HG03457 (cell line): ENCODE measurements at regions not wholly inside any gene's neighbourhood (a gene's known extent, or its start where the extent isn't known, plus 50 kb on each side); places are given as distances from the start of the nearest gene placed in this dataset.

Source experiments
- ATAC-seq: cut with Tn5 transposase; IDR thresholded peaks from one replicate; pipeline ENCODE4 v1.9.1; 2021; ENCODE audit warnings: moderate number of reproducible peaks; ENCODE audit not compliant: unreplicated experiment

GRCh38 chr5:73395256-73395655, 53.3 kb downstream of the FOXD1 start:
- ATAC-seq, result no peak

GRCh38 chr5:73394610-73395009, 54.0 kb downstream of the FOXD1 start:
- no peak for ATAC-seq

GRCh38 chr5:73393611-73394489, 54.7 kb downstream of the FOXD1 start:
- ATAC-seq, result no peak

DNA sequence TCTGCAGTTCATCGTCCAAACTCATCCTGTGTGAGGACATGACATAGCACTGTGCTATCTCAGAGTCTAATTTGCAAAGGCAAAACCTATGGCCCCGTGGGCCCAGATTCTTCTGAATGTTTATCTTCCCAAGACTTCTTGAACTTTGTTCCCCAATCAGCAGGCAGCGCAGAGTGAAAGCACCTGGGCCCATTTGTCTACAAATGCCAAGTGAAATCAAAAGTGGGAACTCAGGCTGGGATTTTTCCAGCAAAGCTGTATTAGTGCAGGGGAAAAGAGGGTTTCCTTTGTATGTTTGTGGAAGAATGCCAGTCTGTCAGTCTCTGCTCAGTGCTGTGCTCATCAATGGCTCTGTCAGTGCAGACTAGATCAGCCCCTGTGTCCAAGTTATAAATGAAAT, 55.8 kb downstream of the FOXD1 start:
- ATAC-seq, result no peak

GRCh38 chr5:73391441-73391881, 57.1 kb downstream of the FOXD1 start:
- no peak for ATAC-seq

DNA sequence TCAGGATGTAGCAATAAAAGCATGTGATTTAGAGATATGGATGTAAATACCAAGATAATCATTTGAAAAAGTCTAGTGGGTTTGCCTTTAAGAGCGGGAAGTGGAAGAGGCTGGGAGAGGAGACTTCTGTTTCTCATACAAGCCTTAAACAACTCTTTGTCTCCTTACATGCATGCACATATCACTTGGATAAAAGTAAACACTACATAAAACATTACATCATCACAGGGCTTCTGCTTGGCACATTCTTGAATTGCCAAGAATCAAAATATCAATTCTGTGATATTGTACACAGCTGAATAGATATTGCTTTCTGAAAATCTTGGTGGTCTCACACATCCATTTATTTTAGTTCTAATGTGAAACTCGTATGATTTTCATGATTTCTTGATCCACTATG, 57.6 kb downstream of the FOXD1 start:
- ATAC-seq, result no peak

- no peak for ATAC-seq
Observed at GRCh38 chr5:73388740-73389139, 59.8 kb downstream of the FOXD1 start.

DNA sequence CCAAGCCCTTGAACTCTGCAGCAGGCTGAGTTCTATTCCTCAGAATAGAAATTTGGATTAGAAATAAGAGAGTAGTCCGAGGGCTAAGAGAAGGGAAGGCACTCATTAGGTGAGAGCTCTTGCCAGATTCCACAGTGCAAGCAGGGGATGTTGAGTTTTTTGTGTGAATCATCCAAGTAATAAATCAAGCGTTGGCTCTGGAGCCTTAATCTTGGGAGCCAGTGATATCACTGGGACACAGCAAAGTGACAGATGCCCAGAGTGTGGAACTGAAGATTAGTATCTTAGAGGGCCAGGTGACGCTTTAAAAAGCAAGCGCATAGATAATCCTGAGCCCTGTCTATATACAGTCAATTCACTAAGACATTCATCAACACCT, 60.3 kb downstream of the FOXD1 start:
- no peak for ATAC-seq

GRCh38 chr5:73387601-73388305, 60.8 kb downstream of the FOXD1 start:
- ATAC-seq, result peak; percentile 83

GRCh38 chr5:73387149-73387591, 61.4 kb downstream of the FOXD1 start:
- peak; percentile 21 for ATAC-seq

GRCh38 chr5:73384861-73385260, 63.7 kb downstream of the FOXD1 start:
- no peak for ATAC-seq

GRCh38 chr5:73382401-73382740, 66.2 kb downstream of the FOXD1 start:
- no peak for ATAC-seq

DNA sequence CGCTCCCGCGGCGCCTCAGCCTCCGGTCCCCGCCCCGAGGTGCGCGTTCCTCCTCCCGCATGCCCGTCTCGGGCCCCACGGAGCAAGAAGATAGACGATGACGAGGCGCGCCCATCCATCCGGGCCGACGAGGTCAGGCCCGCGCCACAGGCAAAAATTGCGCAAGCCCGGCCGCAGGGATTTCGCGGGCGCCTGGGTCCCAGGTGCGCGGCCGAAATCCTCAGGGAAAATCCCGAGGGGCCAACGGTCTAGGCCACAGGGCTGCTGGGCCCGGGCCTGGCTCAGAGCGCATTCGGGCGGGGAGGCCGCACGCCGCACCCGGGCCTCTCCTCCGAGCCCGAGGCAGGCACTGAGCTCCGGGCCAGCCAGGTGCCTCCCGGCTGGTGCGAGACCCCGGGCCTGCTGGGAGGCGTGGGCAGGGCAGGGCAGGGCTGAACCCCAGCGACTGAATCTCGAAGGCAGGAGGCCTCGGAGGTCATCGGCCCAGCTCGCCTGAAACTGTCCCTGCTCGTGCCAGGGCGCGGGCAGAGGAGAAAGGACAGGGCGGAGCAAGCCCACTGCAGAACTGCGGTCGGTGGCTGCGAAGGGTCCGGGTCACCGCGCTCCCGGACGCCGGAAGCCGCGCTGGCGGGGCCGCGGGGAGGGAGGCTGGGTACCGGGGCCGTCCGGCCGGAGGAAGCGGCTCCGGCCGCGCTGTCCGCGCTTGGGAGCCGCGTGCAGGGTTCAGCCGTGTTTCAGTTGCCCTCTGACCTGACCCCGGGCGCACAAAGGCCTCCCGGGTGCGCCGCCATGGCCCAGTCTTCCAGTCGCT, 66.8 kb downstream of the FOXD1 start:
- ATAC-seq, result no peak

- ATAC-seq, result no peak
Observed at GRCh38 chr5:73380710-73381589, 67.6 kb downstream of the FOXD1 start.

DNA sequence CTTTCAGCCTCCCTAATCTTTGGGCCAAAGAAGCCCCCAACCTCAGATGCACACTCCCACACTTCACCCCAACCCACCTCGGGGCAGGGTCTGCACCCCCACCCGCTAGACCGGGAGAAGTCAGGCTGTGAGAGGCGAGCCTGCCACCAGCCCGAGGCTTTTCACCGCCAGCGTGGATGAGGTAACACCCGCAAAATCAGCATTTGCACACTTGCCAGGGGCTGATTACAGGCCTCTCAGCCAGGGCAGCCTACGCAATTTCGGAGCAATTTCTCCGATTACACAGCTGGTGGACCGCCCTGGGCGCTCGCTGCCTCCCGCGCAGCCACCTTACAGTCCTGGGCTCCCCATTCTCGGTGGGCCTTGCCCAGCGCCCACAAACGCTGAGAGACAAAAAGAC, 68.5 kb downstream of the FOXD1 start:
- ATAC-seq, result no peak

DNA sequence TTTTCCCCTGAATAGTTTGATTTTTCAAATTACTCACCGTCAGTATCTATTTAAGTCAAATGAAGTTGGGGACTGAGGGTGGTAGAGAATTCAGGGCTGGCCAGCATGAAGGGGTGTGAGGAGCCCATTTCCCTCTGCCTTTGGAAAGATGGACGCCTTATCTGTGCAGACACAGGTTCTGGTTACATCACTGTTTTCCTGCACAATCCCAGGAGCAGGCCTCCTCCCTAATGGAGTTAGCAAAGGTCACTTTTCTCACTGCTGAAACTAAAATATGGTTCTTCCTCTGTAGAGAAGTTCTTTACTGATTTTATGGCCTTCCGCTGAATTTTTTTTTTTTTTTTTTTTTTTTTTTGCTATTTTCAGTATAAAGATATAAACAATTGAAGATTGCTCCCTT, 69.1 kb downstream of the FOXD1 start:
- ATAC-seq, result no peak

- no peak for ATAC-seq
Observed at GRCh38 chr5:73378765-73379164, 69.8 kb downstream of the FOXD1 start.

GRCh38 chr5:73378070-73378469, 70.5 kb downstream of the FOXD1 start:
- ATAC-seq, result no peak

DNA sequence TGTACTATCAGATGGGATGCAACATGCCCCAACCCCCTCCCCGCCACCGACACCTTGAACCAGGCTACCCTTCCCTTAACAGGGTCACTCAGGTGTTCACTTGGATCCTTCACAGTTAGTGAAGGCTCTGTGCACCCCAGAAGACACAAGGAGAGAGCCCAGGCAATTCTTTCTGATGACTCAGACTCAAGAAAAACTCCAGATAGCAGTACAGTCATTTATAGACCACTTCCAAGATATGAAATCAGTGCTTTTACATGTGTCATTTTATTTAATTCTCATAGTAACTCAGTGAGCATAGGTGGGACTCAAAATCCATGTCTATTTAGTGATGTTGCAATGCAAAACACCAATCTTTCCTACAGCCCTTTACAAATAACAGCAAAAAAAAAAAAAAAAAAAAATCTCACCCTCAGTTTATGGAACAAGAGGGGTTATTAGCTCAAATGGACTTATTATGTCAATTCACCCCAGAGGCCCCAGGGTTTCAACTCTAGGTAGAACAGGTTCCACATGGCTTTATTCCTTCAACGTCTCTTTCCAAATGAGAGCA, 71.9 kb downstream of the FOXD1 start:
- no peak for ATAC-seq

- no peak for ATAC-seq
Observed at GRCh38 chr5:73375949-73376348, 72.6 kb downstream of the FOXD1 start.
